Kidney capillary endothelial cell (primary cell): ENCODE measurements at regions not wholly inside any gene's neighbourhood (a gene's known extent, or its start where the extent isn't known, plus 50 kb on each side); places are given as distances from the start of the nearest gene placed in this dataset.
"Not testable (repeated sequence)": the region's sequence is repeated elsewhere in the genome, so short reads cannot be mapped to it uniquely, and the experiment has no call there.

Source experiments
- DNase-seq: peaks from one replicate; pipeline ENCODE4 v3.0.0-alpha.2; 2018; ENCODE audit warnings: low spot score

- DNase-seq, result not testable (repeated sequence)
Observed at GRCh38 chr2:194787071-194787470, 870.0 kb upstream of the SLC39A10 start.

DNA sequence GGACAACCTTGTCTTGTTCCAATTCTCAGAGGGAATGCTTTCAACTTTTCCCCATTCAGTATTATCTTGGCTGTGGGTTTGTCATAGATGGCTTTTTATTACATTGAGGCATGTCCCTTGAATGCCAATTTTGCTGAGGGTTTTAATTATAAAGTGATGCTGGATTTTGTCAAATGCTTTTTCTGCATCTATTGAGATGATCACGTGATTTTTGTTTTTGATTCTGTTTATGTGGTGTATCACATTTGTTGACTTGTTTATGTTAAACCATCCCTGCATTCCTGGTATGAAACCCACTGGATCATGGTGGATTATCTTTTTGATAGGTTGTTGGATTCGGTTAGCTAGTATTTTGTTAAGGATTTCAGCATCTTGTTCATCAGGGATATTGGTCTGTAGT lies 885.6 kb upstream of the SLC39A10 start:
- DNase-seq, result not testable (repeated sequence)

DNA sequence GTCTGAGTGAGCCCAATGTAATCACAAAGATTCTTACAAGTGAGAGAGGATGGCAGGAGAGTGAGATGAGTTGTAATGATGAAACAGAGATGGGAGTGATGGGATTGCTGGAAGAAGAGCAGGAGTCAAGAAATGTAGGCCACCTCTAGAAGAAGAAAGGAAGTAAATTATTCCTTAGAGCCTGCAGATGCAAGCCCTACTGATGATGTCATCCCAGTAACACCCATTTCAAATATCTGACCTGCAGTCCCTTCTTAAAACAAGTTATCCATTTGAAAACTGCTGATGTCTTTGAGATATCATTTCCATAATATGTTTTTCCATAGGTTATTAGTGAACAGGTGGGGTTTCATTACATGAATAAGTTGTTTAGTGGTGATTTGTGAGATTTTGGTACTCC lies 888.0 kb upstream of the SLC39A10 start:
- no peak for DNase-seq

DNA sequence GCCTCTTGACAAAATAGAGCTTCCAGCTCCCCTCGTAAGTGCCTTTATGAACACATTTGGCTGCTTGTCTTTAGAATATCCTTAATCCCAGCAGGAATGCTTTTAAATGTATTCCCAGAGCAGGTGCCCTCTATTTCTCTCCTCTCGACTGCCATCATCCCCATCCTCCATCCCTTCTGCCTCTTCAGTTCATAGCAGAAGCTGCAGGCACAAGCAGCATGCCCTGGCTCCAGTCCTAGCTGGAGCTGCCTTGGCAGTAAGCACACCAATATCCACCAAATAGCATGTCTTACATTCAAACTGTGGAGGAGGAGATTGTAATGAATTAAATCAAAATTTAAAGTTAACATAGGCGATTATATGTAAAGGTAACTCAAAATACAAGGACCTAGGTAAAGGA lies 891.3 kb upstream of the SLC39A10 start:
- no peak for DNase-seq

GRCh38 chr2:194750926-194751325 lies 906.1 kb upstream of the SLC39A10 start:
- no peak for DNase-seq

GRCh38 chr2:194745557-194746146 lies 911.4 kb upstream of the SLC39A10 start:
- DNase-seq, result no peak

DNA sequence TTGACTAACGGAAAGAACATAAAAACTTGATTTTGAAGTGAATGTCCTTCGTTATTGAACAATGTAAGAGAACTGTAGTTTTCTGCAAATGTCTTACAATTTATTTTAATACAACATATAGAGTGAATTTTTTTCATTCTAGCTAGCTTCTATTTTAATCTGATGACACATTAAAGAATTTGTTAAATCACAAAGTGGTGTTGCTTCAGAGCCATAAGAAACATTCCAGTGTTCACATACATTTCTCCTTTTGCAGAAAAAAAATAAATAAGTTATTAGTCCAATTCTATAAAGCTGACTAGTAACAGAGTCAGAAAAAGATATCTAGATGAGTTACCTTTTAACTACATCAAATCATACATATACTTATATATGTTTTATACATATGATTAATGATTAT lies 914.3 kb upstream of the SLC39A10 start:
- no peak for DNase-seq

DNA sequence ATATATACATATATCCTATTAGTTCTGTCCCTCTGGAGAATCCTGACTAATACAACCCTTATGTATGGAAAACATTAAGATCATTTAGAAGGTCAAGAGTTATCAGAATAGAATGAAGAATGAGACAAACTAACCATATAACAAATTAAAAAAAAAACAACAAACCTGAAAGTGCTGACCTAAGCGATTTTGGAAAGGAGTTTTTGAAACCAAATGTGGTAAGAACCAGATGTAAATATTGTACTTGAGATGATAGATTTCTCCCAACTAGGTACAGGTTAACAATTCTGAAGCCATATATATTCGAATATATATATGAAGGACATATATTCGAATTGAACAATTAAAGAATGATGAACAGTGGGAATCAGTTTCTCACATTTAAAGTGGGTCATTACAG lies 917.8 kb upstream of the SLC39A10 start:
- no peak for DNase-seq

DNA sequence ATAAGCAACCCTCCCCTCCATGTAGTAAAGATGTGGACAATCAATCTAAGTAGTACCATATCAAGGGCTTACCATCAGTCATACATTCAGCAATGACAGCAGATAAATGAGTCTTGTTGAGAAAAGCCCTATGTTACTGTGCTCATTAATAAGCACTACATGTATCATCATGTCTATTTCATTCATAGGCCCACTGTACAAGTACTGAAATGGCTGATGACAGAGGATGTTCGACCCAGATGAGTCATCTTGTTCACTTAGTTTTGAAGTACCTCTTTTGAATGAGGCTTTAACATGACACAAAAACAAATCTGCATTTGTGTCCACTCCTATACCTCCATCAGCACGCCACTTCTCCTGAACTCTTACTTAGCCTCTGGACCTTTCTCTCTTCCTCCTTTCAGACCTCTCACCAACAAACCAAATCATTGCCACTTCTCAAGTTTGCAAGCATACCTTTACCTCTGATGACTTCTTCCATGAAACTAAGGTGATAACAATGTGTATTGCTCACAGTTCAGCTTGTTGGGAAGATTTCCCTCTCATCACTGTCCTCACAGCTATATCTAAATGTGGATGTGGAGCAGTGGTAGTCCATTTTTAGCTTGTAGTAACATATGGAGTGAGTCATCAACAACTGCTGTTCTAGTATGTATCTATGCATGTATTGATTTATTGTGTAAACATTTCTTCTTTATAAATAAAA lies 921.0 kb upstream of the SLC39A10 start:
- DNase-seq, result no peak

DNA sequence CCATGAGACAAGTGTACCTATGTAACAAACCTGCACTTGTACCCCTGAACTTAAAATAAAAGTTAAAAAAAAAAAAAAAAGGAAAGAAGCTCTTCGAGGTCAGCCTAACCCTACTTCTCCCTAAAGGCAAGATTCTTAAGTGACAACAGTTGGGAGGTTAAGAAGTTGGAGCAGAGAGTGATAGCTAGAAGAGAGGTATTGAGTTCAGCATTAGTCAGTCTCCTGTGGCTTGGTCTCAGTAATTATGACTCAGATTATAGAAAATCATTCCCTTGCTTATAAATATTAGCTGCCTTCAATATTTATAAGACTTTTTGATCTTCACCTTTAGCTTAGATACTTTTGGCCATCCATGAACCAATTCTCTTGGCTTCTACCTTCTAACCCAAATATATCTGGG lies 926.8 kb upstream of the SLC39A10 start:
- no peak for DNase-seq

DNA sequence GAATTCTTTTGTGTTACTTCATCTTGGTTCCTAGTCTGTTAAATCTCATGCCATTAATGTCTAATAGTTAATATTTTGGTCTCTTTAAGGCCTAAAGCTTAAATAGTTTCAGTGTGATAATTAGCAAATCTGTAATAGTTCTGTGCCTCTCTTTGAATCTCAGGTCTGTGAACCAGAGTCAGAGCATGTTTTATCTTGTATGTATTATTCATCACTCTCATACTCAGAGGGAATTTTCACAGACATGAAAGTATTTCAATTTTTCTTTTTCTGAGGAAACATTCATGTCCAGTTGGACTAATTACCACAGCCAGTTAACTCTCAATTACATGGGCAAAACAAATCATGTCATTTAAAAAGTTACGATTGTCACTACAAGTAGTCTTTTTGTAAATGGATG lies 931.9 kb upstream of the SLC39A10 start:
- DNase-seq, result no peak

DNA sequence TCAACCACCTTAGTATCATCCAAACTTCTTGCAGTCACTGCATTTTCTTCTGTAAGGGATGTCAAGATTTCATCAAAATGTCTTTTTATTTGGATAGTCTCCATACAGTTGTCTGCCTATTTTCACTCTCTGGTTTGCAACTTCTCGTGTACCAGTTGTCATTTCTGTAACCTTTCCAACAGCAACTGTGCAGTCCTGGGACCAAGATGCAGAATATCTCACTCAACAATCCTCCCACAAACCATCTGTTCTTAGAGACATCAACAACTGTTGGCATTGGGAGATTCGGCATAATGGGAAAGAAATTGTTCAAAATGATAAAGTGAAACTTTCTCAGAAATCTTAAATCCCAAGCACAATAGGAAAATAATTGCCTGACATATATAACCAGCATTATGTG lies 933.6 kb upstream of the SLC39A10 start:
- DNase-seq, result no peak

- no peak for DNase-seq
Observed at GRCh38 chr2:194721227-194721626, 935.8 kb upstream of the SLC39A10 start.

DNA sequence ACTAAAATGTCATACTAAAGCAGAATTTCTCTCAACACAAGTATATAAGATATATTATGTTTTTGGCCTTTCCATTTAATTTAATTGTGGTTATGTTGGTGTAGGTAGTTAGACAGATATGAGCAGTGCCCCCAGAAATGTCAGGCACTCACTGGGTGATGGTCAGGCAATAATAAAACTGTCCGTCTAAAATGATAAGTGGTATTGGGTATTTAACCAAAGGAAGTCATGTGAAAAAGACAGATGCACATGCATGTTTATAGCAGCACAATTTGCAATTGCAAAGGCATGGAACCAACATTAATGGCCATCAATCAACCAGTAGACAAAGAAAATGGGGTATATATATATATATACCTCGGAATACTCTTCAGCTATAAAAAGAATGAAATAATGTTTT lies 936.6 kb upstream of the SLC39A10 start:
- no peak for DNase-seq

- DNase-seq, result no peak
Observed at GRCh38 chr2:194718881-194719280, 938.1 kb upstream of the SLC39A10 start.

DNA sequence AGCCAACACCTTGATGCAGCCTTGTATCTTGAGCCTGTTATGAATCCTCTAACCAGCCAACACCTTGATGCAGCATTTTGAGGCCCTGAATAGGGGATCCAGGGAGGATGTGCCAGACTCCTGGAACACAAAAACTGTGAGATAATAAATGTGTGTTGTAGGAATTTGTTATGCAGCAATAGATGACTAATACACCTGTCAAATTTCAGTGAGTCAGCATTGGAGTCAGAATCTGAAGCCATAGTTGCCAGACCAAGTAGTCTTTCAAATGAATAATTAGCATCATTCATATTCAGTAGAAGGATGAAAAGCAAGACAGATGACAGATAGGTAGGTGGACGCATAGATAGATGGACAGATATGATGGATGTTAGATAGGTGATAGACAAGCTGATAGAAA lies 942.5 kb upstream of the SLC39A10 start:
- DNase-seq, result no peak

- no peak for DNase-seq
Observed at GRCh38 chr2:194709840-194710239, 947.2 kb upstream of the SLC39A10 start.

GRCh38 chr2:194706179-194706578 lies 950.8 kb upstream of the SLC39A10 start:
- DNase-seq, result no peak

GRCh38 chr2:194705398-194705797 lies 951.6 kb upstream of the SLC39A10 start:
- DNase-seq, result no peak

DNA sequence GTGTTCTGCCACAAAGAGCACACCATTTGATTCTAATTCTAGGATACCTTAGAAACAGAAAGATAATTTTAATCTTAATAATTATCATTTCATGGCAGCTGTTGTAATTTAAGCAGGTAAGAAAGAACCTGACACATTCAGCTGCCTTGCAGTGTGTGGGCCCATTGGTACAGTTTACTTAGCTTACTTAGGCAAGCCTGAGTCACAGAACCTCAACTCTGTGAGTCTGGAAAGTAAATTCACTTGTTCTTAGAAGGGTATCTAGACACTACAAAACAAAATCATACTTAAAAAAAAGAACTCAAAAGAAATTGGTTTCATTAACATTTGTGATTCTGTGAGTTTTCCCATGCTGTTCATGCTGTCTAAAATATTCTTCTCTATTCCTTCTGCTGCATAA lies 956.3 kb upstream of the SLC39A10 start:
- DNase-seq, result no peak

DNA sequence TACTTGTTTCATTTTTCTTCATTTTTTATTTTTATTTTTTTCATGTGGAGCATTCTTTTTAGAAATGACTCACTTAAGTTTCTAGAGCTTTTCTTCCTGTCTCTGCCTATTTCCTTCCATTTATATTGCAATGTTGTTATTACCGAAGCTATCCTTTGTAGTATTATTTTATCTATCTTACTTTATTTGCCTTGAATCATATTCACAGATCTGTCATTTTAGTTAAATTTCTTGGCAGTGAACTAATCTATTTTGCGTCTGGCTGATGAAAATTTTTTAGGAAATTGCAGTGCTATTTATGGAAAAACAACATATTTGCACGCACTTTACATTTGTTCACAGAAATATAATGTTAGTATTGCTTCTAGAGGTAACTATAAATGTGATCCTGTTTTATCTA lies 956.9 kb upstream of the SLC39A10 start:
- no peak for DNase-seq

DNA sequence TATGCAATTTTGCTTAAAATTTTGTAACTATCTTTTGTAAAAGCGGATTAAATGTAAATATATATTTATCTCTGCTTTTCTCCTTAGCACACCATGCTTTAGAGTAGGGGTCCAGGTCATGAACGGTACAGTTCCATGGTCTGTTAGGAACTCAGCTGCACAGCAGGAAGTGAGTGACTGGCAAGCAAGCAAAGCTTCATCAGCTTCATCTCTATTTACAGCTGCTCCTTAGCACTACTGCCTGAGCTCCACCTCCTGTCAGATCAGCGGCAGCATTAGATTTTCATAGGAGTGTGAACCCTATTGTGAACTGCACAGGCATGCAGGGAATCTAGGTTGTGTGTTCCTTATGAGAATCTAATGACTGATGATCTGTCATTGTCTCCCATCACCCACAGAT lies 959.0 kb upstream of the SLC39A10 start:
- DNase-seq, result no peak

GRCh38 chr2:194697439-194697838 lies 959.6 kb upstream of the SLC39A10 start:
- no peak for DNase-seq

GRCh38 chr2:194696690-194697089 lies 960.3 kb upstream of the SLC39A10 start:
- DNase-seq, result no peak
